Neural progenitor cell (in vitro differentiated cells): ENCODE measurements at regions not wholly inside any gene's neighbourhood (a gene's known extent, or its start where the extent isn't known, plus 50 kb on each side); places are given as distances from the start of the nearest gene placed in this dataset.

Experiments
- DNase-seq: peaks from one replicate; pipeline ENCODE4 v3.0.0-alpha.2; 2016; ENCODE audit warnings: low spot score
- H2AFZ ChIP-seq: fragments of 200-600 bp; sonication (generic); replicated peaks from 2 replicates; pipeline ENCODE4 v1.6.1; 2016; ENCODE audit warnings: antibody characterized with exemption
- H3F3A ChIP-seq: fragments of 200-600 bp; sonication (generic); 2 replicates; pipeline ENCODE4 v1.6.1; 2016; ENCODE audit warnings: antibody characterized with exemption, low read depth
- H3K27ac ChIP-seq: fragments of 200-600 bp; sonication (generic); 2 replicates; pipeline ENCODE4 v1.5.1; 2016; ENCODE audit warnings: mild to moderate bottlenecking
- H3K27me3 ChIP-seq: fragments of 200-600 bp; sonication (generic); 2 replicates; pipeline ENCODE4 v1.6.1; 2016; ENCODE audit warnings: mild to moderate bottlenecking, moderate library complexity
- H3K36me3 ChIP-seq: fragments of 200-600 bp; sonication (generic); 2 replicates; pipeline ENCODE4 v1.5.1; 2016
- H3K4me1 ChIP-seq: fragments of 200-600 bp; sonication (generic); 2 replicates; pipeline ENCODE4 v1.6.1; 2016; ENCODE audit warnings: mixed run types
- H3K4me2 ChIP-seq: fragments of 200-600 bp; sonication (generic); 2 replicates; pipeline ENCODE4 v1.6.1; 2016
- H3K4me3 ChIP-seq: fragments of 200-600 bp; sonication (generic); 2 replicates; pipeline ENCODE4 v1.5.1; 2016
- H3K79me2 ChIP-seq: fragments of 200-600 bp; sonication (generic); 2 replicates; pipeline ENCODE4 v1.6.1; 2016; ENCODE audit warnings: low read depth
- H3K9ac ChIP-seq: fragments of 200-600 bp; sonication (generic); 2 replicates; pipeline ENCODE4 v1.6.1; 2016
- H3K9me3 ChIP-seq: fragments of 200-600 bp; sonication (generic); 2 replicates; pipeline ENCODE4 v1.5.1; 2016; ENCODE audit warnings: low read depth
- H4K20me1 ChIP-seq: fragments of 200-600 bp; sonication (generic); 2 replicates; pipeline ENCODE4 v1.6.1; 2016; ENCODE audit warnings: low read depth
- H3K27ac Mint-ChIP-seq: 3 replicates; pipeline ENCODE4 v1.8.0; 2021; ENCODE audit warnings: mixed read lengths
- H3K27me3 Mint-ChIP-seq: 2 replicates; pipeline ENCODE4 v1.8.0; 2022; ENCODE audit warnings: low read depth, mild to moderate bottlenecking, inconsistent platforms, moderate library complexity, mixed read lengths; ENCODE audit not compliant: insufficient read depth
- H3K36me3 Mint-ChIP-seq: 3 replicates; pipeline ENCODE4 v1.8.0; 2021; ENCODE audit warnings: mixed read lengths
- H3K4me1 Mint-ChIP-seq: 3 replicates; pipeline ENCODE4 v1.8.0; 2021; ENCODE audit warnings: mixed read lengths
- H3K4me3 Mint-ChIP-seq: 3 replicates; pipeline ENCODE4 v1.8.0; 2021; ENCODE audit warnings: mild to moderate bottlenecking, moderate library complexity, mixed read lengths
- H3K9me3 Mint-ChIP-seq: 3 replicates; pipeline ENCODE4 v1.8.0; 2020; ENCODE audit warnings: mixed read lengths
- EZH2 ChIP-seq: fragments of 200-600 bp; sonication (generic); IDR thresholded peaks from 2 replicates; pipeline ENCODE4 v1.6.1; 2017; ENCODE audit warnings: antibody characterized with exemption, mild to moderate bottlenecking, moderate library complexity
- EZH2phosphoT487 ChIP-seq: fragments of 200-600 bp; sonication (generic); IDR thresholded peaks from 2 replicates; pipeline ENCODE4 v1.6.1; 2017; ENCODE audit warnings: antibody characterized with exemption
- TF ChIP-seq, protein P1 (sequence below): fragments of 200-600 bp; sonication (generic); IDR thresholded peaks from 2 replicates; pipeline ENCODE4 v1.5.1; 2017; ENCODE audit warnings: antibody characterized with exemption, mild to moderate bottlenecking

DNA sequence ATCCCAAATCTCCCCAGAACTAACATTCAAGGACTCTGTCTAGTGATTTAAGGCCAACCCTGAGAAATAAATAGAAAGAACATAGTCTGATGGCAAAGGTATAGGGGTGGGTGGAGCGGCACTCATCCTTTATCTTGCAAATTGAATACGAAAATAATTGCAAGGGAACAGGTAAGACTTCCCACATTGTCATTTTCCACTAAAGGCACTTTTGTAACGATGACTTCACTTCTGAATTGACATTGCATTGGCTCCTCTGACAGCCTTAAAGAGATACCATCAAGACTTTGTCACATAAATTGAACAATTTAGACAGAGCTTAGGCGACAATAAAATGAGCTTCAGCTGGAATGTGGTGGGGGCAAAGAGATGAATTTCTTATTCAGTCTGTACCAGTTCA is 75.3 kb upstream of the PLCL2 start:
- Histone ChIP-seq H3F3A (no peaks in the 10 kb centered on the region), H3K4me3 (no peak overlapping the region), H3K9me3 (no peaks in the 10 kb centered on the region), H3K9ac (no peak overlapping the region), H4K20me1 (no peaks in the 10 kb centered on the region), H3K27ac (no peak overlapping the region), H3K4me2 (no peak overlapping the region), H3K27me3 (no peaks in the 10 kb centered on the region), H3K4me1 (peaks cover 7% of the 10 kb centered on the region), H3K79me2 (no peaks in the 10 kb centered on the region), H3K36me3 (no peaks in the 10 kb centered on the region), H2AFZ (no peak overlapping the region)
- no peak for TF ChIP-seq EZH2phosphoT487
- TF ChIP-seq, protein P1, sequence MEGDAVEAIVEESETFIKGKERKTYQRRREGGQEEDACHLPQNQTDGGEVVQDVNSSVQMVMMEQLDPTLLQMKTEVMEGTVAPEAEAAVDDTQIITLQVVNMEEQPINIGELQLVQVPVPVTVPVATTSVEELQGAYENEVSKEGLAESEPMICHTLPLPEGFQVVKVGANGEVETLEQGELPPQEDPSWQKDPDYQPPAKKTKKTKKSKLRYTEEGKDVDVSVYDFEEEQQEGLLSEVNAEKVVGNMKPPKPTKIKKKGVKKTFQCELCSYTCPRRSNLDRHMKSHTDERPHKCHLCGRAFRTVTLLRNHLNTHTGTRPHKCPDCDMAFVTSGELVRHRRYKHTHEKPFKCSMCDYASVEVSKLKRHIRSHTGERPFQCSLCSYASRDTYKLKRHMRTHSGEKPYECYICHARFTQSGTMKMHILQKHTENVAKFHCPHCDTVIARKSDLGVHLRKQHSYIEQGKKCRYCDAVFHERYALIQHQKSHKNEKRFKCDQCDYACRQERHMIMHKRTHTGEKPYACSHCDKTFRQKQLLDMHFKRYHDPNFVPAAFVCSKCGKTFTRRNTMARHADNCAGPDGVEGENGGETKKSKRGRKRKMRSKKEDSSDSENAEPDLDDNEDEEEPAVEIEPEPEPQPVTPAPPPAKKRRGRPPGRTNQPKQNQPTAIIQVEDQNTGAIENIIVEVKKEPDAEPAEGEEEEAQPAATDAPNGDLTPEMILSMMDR, result no peak
- no peak for TF ChIP-seq EZH2
- no peak for DNase-seq
- Mint-ChIP-seq H3K4me3 (no peak overlapping the region), H3K36me3 (no peaks in the 10 kb centered on the region), H3K4me1 (no peaks in the 10 kb centered on the region), H3K9me3 (no peaks in the 10 kb centered on the region), H3K27me3 (no peaks in the 10 kb centered on the region), H3K27ac (no peak overlapping the region)

DNA sequence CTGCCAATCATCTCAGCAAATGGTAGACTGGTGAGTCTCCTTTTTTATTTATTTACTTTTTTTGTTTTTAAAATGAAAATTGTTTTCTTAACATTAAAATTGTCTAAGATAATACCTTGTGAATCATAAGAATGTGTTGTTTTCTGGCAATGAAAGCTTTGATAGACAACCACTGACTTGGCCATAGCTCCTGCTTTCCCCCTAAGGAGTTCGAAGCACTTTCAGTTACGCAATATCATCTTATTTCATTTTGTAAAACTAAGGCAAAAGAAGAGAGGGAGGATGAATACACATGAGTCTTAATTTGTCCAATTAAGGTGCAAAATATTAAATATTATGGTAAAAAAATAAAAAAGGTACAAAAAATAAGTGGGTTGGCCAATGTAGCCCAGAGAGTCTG is 74.8 kb upstream of the PLCL2 start:
- Histone ChIP-seq H3K4me1 (peaks cover 7% of the 10 kb centered on the region), H3K79me2 (no peaks in the 10 kb centered on the region), H3K9me3 (no peaks in the 10 kb centered on the region), H3K27ac (no peak overlapping the region), H3F3A (no peaks in the 10 kb centered on the region), H3K4me2 (no peak overlapping the region), H3K36me3 (no peaks in the 10 kb centered on the region), H4K20me1 (no peaks in the 10 kb centered on the region), H3K4me3 (no peak overlapping the region), H3K27me3 (no peaks in the 10 kb centered on the region), H2AFZ (no peak overlapping the region), H3K9ac (no peak overlapping the region)
- Mint-ChIP-seq H3K27ac (no peak overlapping the region), H3K36me3 (no peaks in the 10 kb centered on the region), H3K9me3 (no peaks in the 10 kb centered on the region), H3K4me3 (no peak overlapping the region), H3K27me3 (no peaks in the 10 kb centered on the region), H3K4me1 (no peaks in the 10 kb centered on the region)
- TF ChIP-seq EZH2, result no peak
- TF ChIP-seq, protein P1, result no peak
- TF ChIP-seq EZH2phosphoT487, result no peak
- no peak for DNase-seq

DNA sequence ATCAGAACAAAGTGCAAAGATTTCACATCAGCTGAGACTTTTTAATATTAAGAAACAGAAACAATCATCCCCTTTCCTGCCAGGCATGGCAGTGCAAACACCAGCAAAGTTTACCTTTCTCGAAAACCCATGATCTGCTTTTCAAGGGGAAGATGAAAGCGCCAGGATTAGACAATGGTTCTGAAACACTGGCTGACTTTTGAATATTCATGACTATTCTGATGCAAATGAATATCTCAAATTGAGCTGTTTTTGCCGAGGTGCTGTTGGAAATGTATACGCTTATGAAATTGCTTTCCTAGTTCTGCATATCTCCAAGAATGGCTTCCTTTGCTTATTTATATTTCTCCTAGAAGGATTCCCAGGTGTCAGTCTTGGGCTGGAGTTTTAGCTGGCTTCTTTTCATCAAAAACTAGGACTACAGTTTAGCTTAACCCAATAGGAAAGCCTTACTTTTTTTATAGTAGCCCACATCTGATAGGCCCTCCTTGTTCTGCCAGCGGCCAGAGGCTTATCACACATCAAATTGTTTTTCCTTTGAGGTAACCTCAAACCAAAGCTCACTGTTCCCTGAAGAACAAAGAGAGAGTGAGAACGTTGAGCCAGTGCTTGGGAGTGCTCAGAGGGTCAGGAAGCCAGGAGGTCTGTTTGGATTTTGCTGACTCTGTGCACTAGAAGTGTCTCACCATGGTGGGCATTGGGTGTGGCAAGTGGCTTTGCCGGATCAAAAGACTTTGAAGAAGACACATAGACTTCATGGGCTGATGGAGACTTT is 74.0 kb upstream of the PLCL2 start:
- no peak overlapping the region for H3K4me3 ChIP-seq
- H3K36me3 ChIP-seq, result no peaks in the 10 kb centered on the region
- H3K4me1 Mint-ChIP-seq, result no peaks in the 10 kb centered on the region
- H3K9ac ChIP-seq, result no peak overlapping the region
- no peaks in the 10 kb centered on the region for H3K79me2 ChIP-seq
- TF ChIP-seq EZH2phosphoT487 (no peak), EZH2 (no peak)
- TF ChIP-seq, protein P1, result no peak
- H3K9me3 Mint-ChIP-seq, result no peaks in the 10 kb centered on the region
- peaks cover 7% of the 10 kb centered on the region for H3K4me1 ChIP-seq
- no peaks in the 10 kb centered on the region for H3F3A ChIP-seq
- H3K4me2 ChIP-seq, result no peak overlapping the region
- no peaks in the 10 kb centered on the region for H3K27me3 Mint-ChIP-seq
- no peaks in the 10 kb centered on the region for H3K27me3 ChIP-seq
- H3K27ac ChIP-seq, result no peak overlapping the region
- H3K27ac Mint-ChIP-seq, result no peak overlapping the region
- H3K9me3 ChIP-seq, result no peaks in the 10 kb centered on the region
- peak; percentile 8 for DNase-seq
- peak overlapping the region; percentile 74 for H2AFZ ChIP-seq
- H3K4me3 Mint-ChIP-seq, result no peak overlapping the region
- H3K36me3 Mint-ChIP-seq, result no peaks in the 10 kb centered on the region
- H4K20me1 ChIP-seq, result no peaks in the 10 kb centered on the region
